Keratinocyte (primary cell): ENCODE measurements at regions not wholly inside any gene's neighbourhood (a gene's known extent, or its start where the extent isn't known, plus 50 kb on each side); places are given as distances from the start of the nearest gene placed in this dataset.

Source experiments
- DNase-seq: peaks from one replicate; pipeline ENCODE4 v3.0.0-alpha.2; 2011; ENCODE audit warnings: low read depth, missing footprints, low spot score
- FAIRE-seq: peaks from 2 replicates; lab custom pipeline; 2011; peaks lifted over from hg19 to GRCh38; lab: Jason Lieb, UNC
- H2AFZ ChIP-seq: 2 replicates; pipeline ENCODE4 v1.6.0; 2012; ENCODE audit warnings: low read length, control low read depth, inconsistent platforms; ENCODE audit not compliant: control insufficient read depth
- H3K27ac ChIP-seq: 2 replicates; pipeline ENCODE4 v1.5.1; 2011; ENCODE audit warnings: low read length; ENCODE audit not compliant: control insufficient read depth, insufficient read depth
- H3K27me3 ChIP-seq: 3 replicates; pipeline ENCODE4 v1.6.0; 2011; ENCODE audit warnings: low read length; ENCODE audit not compliant: control insufficient read depth, insufficient read depth; ENCODE audit errors: extremely low read depth
- H3K36me3 ChIP-seq, 2 experiments: 2 replicates in 1 of 2; 3 replicates in 1 of 2; pipeline ENCODE4 v1.5.1; 2011; ENCODE audit warnings: low read length in 2 of 2, mild to moderate bottlenecking in 1 of 2; ENCODE audit not compliant: control insufficient read depth in 2 of 2, insufficient read depth in 2 of 2; ENCODE audit errors: extremely low read depth in 1 of 2
- H3K4me1 ChIP-seq: 3 replicates; pipeline ENCODE4 v1.5.1; 2011; ENCODE audit warnings: low read length; ENCODE audit not compliant: control insufficient read depth, insufficient read depth; ENCODE audit errors: extremely low read depth
- H3K4me2 ChIP-seq: 3 replicates; pipeline ENCODE4 v1.6.0; 2011; ENCODE audit warnings: low read depth, low read length; ENCODE audit not compliant: control insufficient read depth, insufficient read depth; ENCODE audit errors: extremely low read depth
- H3K4me3 ChIP-seq, 3 experiments: fragments of 200-600 bp in 1 of 3; sonication (generic) in 1 of 3; 2 replicates in 2 of 3; 3 replicates in 1 of 3; pipeline ENCODE4 v1.5.1; 2011 to 2016; ENCODE audit warnings: low read length in 3 of 3, mild to moderate bottlenecking in 3 of 3, control low read depth in 2 of 3, inconsistent platforms in 1 of 3, low read depth in 1 of 3, mixed read lengths in 1 of 3, mixed run types in 1 of 3, moderate library complexity in 1 of 3; ENCODE audit not compliant: control insufficient read depth in 2 of 3, insufficient read depth in 2 of 3; ENCODE audit errors: extremely low read depth in 1 of 3
- H3K79me2 ChIP-seq: 2 replicates; pipeline ENCODE4 v1.6.0; 2012; ENCODE audit warnings: low read length; ENCODE audit not compliant: control insufficient read depth, insufficient read depth
- H3K9ac ChIP-seq: 3 replicates; pipeline ENCODE4 v1.6.0; 2011; ENCODE audit warnings: low read length; ENCODE audit not compliant: control insufficient read depth, insufficient read depth; ENCODE audit errors: extremely low read depth
- H3K9me1 ChIP-seq: 3 replicates; pipeline ENCODE4 v1.6.0; 2011; ENCODE audit warnings: low read length; ENCODE audit not compliant: control insufficient read depth, insufficient read depth; ENCODE audit errors: extremely low read depth
- H3K9me3 ChIP-seq: 2 replicates; pipeline ENCODE4 v1.5.1; 2012; ENCODE audit warnings: low read depth, low read length; ENCODE audit not compliant: control insufficient read depth
- H4K20me1 ChIP-seq: 3 replicates; pipeline ENCODE4 v1.6.0; 2011; ENCODE audit warnings: low read length; ENCODE audit not compliant: control insufficient read depth, insufficient read depth; ENCODE audit errors: extremely low read depth
- CTCF ChIP-seq, 3 experiments: IDR thresholded peaks in 1 of 3; conservative IDR thresholded peaks in 1 of 3; optimal IDR thresholded peaks in 1 of 3; 2 replicates in 2 of 3; 3 replicates in 1 of 3; pipeline versions ENCODE3 to v1.5.1; 2011; ENCODE audit warnings: low read length in 3 of 3, mild to moderate bottlenecking in 3 of 3, moderate library complexity in 2 of 3, control low read depth in 1 of 3, inconsistent platforms in 1 of 3; ENCODE audit not compliant: insufficient read depth in 2 of 3; ENCODE audit errors: extremely low read depth in 1 of 3
- EZH2 ChIP-seq: IDR thresholded peaks from one replicate; pipeline ENCODE4 v1.6.1; 2012; ENCODE audit warnings: inconsistent platforms, mild to moderate bottlenecking, low read length, moderate library complexity
- dilution Hi-C: fragments of 300-500 bp; cut with MboI; formaldehyde crosslinking; loops from one replicate; pipeline ENCODE4 v1.7.0; 2020; ENCODE audit warnings: low sequenced_read_pairs; ENCODE audit not compliant: extremely low pct_ligation_motif_present

GRCh38 chr16:51936846-51937245, 610.1 kb downstream of the TOX3 start:
- TF ChIP-seq CTCF (optimal IDR thresholded peaks at IDR 0.05 in 1 of 3, IDR thresholded peaks at IDR 0.05 in 1 of 3, conservative IDR thresholded peaks at IDR 0.05 in 1 of 3; ENCODE audit: extremely low read depth in 1 of 3, insufficient read depth in 2 of 3, low read length in 3 of 3) (no peak), EZH2 (no peak)
- no peak overlapping the region for H3K27ac ChIP-seq
- H3K9ac ChIP-seq = no peak overlapping the region
- no peak for DNase-seq
- FAIRE-seq = no peak
- H3K36me3 ChIP-seq = no peaks in the 10 kb centered on the region
- no peak overlapping the region for H3K4me2 ChIP-seq
- no peaks in the 10 kb centered on the region for H3K27me3 ChIP-seq
- H3K4me1 ChIP-seq = peaks cover 11% of the 10 kb centered on the region
- H3K9me3 ChIP-seq = no peaks in the 10 kb centered on the region
- no peaks in the 10 kb centered on the region for H4K20me1 ChIP-seq
- no peaks in the 10 kb centered on the region for H3K79me2 ChIP-seq
- H3K9me1 ChIP-seq = no peaks in the 10 kb centered on the region
- H2AFZ ChIP-seq = no peak overlapping the region
- no peak overlapping the region for H3K4me3 ChIP-seq
- dilution Hi-C loops = no loop called here

GRCh38 chr16:51932317-51932716, 614.6 kb downstream of the TOX3 start:
- TF ChIP-seq EZH2 = no peak
- TF ChIP-seq CTCF (optimal IDR thresholded peaks at IDR 0.05 in 1 of 3, IDR thresholded peaks at IDR 0.05 in 1 of 3, conservative IDR thresholded peaks at IDR 0.05 in 1 of 3; ENCODE audit: extremely low read depth in 1 of 3, insufficient read depth in 2 of 3, low read length in 3 of 3) = no peak
- no peak overlapping the region for H3K27ac ChIP-seq
- no peak for FAIRE-seq

More at GRCh38 chr16:51932317-51932716, 614.6 kb downstream of the TOX3 start:
- H3K9me3 ChIP-seq = no peaks in the 10 kb centered on the region
- H3K27me3 ChIP-seq = peaks cover 5% of the 10 kb centered on the region
- H4K20me1 ChIP-seq = no peaks in the 10 kb centered on the region
- no peak overlapping the region for H3K9ac ChIP-seq
- no peaks in the 10 kb centered on the region for H3K9me1 ChIP-seq
- no peaks in the 10 kb centered on the region for H3K4me1 ChIP-seq
- no peak overlapping the region for H3K4me3 ChIP-seq
- no peak overlapping the region for H3K4me2 ChIP-seq
- dilution Hi-C loops = no loop called here
- no peaks in the 10 kb centered on the region for H3K79me2 ChIP-seq
- no peak overlapping the region for H2AFZ ChIP-seq
- no peaks in the 10 kb centered on the region for H3K36me3 ChIP-seq
- DNase-seq = no peak
